Neural cell (in vitro differentiated cells): ENCODE measurements at regions not wholly inside any gene's neighbourhood (a gene's known extent, or its start where the extent isn't known, plus 50 kb on each side); places are given as distances from the start of the nearest gene placed in this dataset.

Experiments used
- H2AFZ ChIP-seq: fragments of 200-600, 300-800 bp; sonication (generic), shearing (Covaris generic); 2 replicates; pipeline ENCODE4 v1.6.0; 2014; ENCODE audit warnings: low read depth, mild to moderate bottlenecking, antibody characterized with exemption, low read length, moderate library complexity
- H3F3A ChIP-seq: fragments of 200-600 bp; shearing (Covaris generic); 2 replicates; pipeline ENCODE4 v1.6.1; 2016; ENCODE audit warnings: mild to moderate bottlenecking, moderate library complexity, mixed read lengths, antibody characterized with exemption, low read length; ENCODE audit not compliant: insufficient read depth, poor library complexity, severe bottlenecking
- H3K27ac ChIP-seq: fragments of 200-600, 300-800 bp; sonication (generic), shearing (Covaris generic); 2 replicates; pipeline ENCODE4 v1.5.1; 2014; ENCODE audit warnings: mild to moderate bottlenecking, low read length, moderate library complexity
- H3K27me3 ChIP-seq: fragments of 300-800, 200-600 bp; sonication (generic), shearing (Covaris generic); 2 replicates; pipeline ENCODE4 v1.6.0; 2014; ENCODE audit warnings: mild to moderate bottlenecking, low read depth, low read length, moderate library complexity; ENCODE audit not compliant: insufficient read depth
- H3K36me3 ChIP-seq: fragments of 300-800, 200-600 bp; sonication (generic), shearing (Covaris generic); 2 replicates; pipeline ENCODE4 v1.5.1; 2014; ENCODE audit warnings: mild to moderate bottlenecking, antibody characterized with exemption, low read length, moderate library complexity; ENCODE audit not compliant: insufficient read depth
- H3K4me2 ChIP-seq: fragments of 300-800, 200-600 bp; sonication (generic), shearing (Covaris generic); 2 replicates; pipeline ENCODE4 v1.6.0; 2014; ENCODE audit warnings: mild to moderate bottlenecking, low read length
- H3K4me3 ChIP-seq: fragments of 300-800, 200-600 bp; sonication (generic), shearing (Covaris generic); 2 replicates; pipeline ENCODE4 v1.5.1; 2014; ENCODE audit warnings: mild to moderate bottlenecking, low read length, moderate library complexity
- H3K79me2 ChIP-seq: fragments of 200-600 bp; shearing (Covaris generic); replicated peaks from 2 replicates; pipeline ENCODE4 v1.6.0; 2014; ENCODE audit warnings: mild to moderate bottlenecking, low read length, moderate library complexity; ENCODE audit not compliant: insufficient read depth
- H3K9ac ChIP-seq: fragments of 300-800, 200-600 bp; sonication (generic), shearing (Covaris generic); 2 replicates; pipeline ENCODE4 v1.6.1; 2016; ENCODE audit warnings: mild to moderate bottlenecking, low read length, mixed read lengths
- H3K9me2 ChIP-seq: fragments of 200-600 bp; shearing (Covaris generic); 2 replicates; pipeline ENCODE4 v1.6.1; 2016; ENCODE audit warnings: mild to moderate bottlenecking, low read length, mixed read lengths; ENCODE audit not compliant: insufficient read depth
- H3K9me3 ChIP-seq: fragments of 200-600, 300-800 bp; sonication (generic), shearing (Covaris generic); 2 replicates; pipeline ENCODE4 v1.6.1; 2016; ENCODE audit warnings: mild to moderate bottlenecking, mixed run types, low read length, moderate library complexity, mixed read lengths
- H4K20me1 ChIP-seq: fragments of 200-600 bp; shearing (Covaris generic); 2 replicates; pipeline ENCODE4 v1.6.1; 2016; ENCODE audit warnings: mild to moderate bottlenecking, mixed run types; ENCODE audit not compliant: insufficient read depth
- CTCF ChIP-seq: fragments of 450-650 bp; IDR thresholded peaks from 2 replicates; pipeline ENCODE4 v1.5.1; 2014; ENCODE audit warnings: antibody characterized with exemption, mild to moderate bottlenecking, moderate library complexity; ENCODE audit not compliant: poor library complexity, severe bottlenecking
- EP300 ChIP-seq: fragments of 450-650 bp; conservative IDR thresholded peaks from 2 replicates; pipeline ENCODE4 v1.6.1; 2014; ENCODE audit warnings: antibody characterized with exemption, mild to moderate bottlenecking, moderate library complexity; ENCODE audit not compliant: poor library complexity, severe bottlenecking
- EZH2 ChIP-seq: fragments of 200-600, 300-800 bp; shearing (Covaris generic), sonication (generic); IDR thresholded peaks from 2 replicates; pipeline ENCODE4 v1.6.1; 2014; ENCODE audit warnings: antibody characterized with exemption, low read length, borderline replicate concordance, mild to moderate bottlenecking; ENCODE audit not compliant: insufficient read depth, poor library complexity, severe bottlenecking
- MXI1 ChIP-seq: fragments of 450-650 bp; conservative IDR thresholded peaks from 2 replicates; pipeline ENCODE4 v1.6.1; 2014; ENCODE audit warnings: antibody characterized with exemption, mild to moderate bottlenecking; ENCODE audit not compliant: poor library complexity, severe bottlenecking
- POLR2AphosphoS5 ChIP-seq: IDR thresholded peaks from 2 replicates; pipeline ENCODE4 v1.6.1; 2012
- RAD21 ChIP-seq: fragments of 450-650 bp; conservative IDR thresholded peaks from 2 replicates; pipeline ENCODE4 v1.6.1; 2014; ENCODE audit warnings: antibody characterized with exemption, mild to moderate bottlenecking, moderate library complexity
- REST ChIP-seq: IDR thresholded peaks from 2 replicates; pipeline ENCODE4 v1.6.1; 2012; ENCODE audit warnings: borderline replicate concordance
- SMC3 ChIP-seq: fragments of 450-650 bp; conservative IDR thresholded peaks from 2 replicates; pipeline ENCODE4 v1.6.1; 2014; ENCODE audit warnings: antibody characterized with exemption, mild to moderate bottlenecking, moderate library complexity; ENCODE audit not compliant: poor library complexity
- TAF1 ChIP-seq: IDR thresholded peaks from 2 replicates; pipeline ENCODE4 v1.6.1; 2012; ENCODE audit warnings: low read depth

- TF ChIP-seq SMC3 = no peak
- TF ChIP-seq POLR2AphosphoS5 = no peak
- TF ChIP-seq MXI1 = no peak
- TF ChIP-seq EP300 = no peak
These were observed 109.7 kb upstream of the CPEB2 start (continued) for GRCh38 chr4:14892563-14892962.

GRCh38 chr4:14893713-14894112 is 108.6 kb upstream of the CPEB2 start:
- Histone ChIP-seq H3K27ac (no peak overlapping the region), H4K20me1 (no peaks in the 10 kb centered on the region), H3K79me2 (no peaks in the 10 kb centered on the region), H3K36me3 (no peaks in the 10 kb centered on the region), H3K4me3 (no peak overlapping the region), H3K9ac (no peak overlapping the region), H3F3A (no peaks in the 10 kb centered on the region), H3K27me3 (no peaks in the 10 kb centered on the region), H2AFZ (no peak overlapping the region), H3K9me3 (no peaks in the 10 kb centered on the region), H3K4me2 (no peak overlapping the region), H3K9me2 (no peaks in the 10 kb centered on the region)
- no peak for TF ChIP-seq REST
- TF ChIP-seq MXI1 = no peak
- TF ChIP-seq EZH2 = no peak
- no peak for TF ChIP-seq RAD21
- no peak for TF ChIP-seq CTCF
- TF ChIP-seq POLR2AphosphoS5 = no peak
- no peak for TF ChIP-seq EP300
- no peak for TF ChIP-seq TAF1
- no peak for TF ChIP-seq SMC3

GRCh38 chr4:14894392-14895292 is 107.6 kb upstream of the CPEB2 start:
- Histone ChIP-seq H3K9me3 (no peaks in the 10 kb centered on the region), H3K9ac (no peak overlapping the region), H3K27ac (no peak overlapping the region), H3K79me2 (no peaks in the 10 kb centered on the region), H3K4me2 (no peak overlapping the region), H3K4me3 (no peak overlapping the region), H3K9me2 (no peaks in the 10 kb centered on the region), H4K20me1 (no peaks in the 10 kb centered on the region), H3K27me3 (no peaks in the 10 kb centered on the region), H3K36me3 (no peaks in the 10 kb centered on the region), H3F3A (no peaks in the 10 kb centered on the region), H2AFZ (no peak overlapping the region)
- no peak for TF ChIP-seq POLR2AphosphoS5
- TF ChIP-seq RAD21 = no peak
- TF ChIP-seq CTCF = no peak
- TF ChIP-seq TAF1 = no peak
- TF ChIP-seq EP300 = no peak
- TF ChIP-seq REST = no peak
- no peak for TF ChIP-seq SMC3
- TF ChIP-seq MXI1 = no peak
- TF ChIP-seq EZH2 = no peak
